Activated gamma-delta T cell treated with anti-CD3 and anti-CD28 coated beads, Interleukin-2, amount 50 U/mL, for 16 hours (primary cell): ENCODE measurements at regions not wholly inside any gene's neighbourhood (a gene's known extent, or its start where the extent isn't known, plus 50 kb on each side); places are given as distances from the start of the nearest gene placed in this dataset.
"Not testable (repeated sequence)": the region's sequence is repeated elsewhere in the genome, so short reads cannot be mapped to it uniquely, and the experiment has no call there.

Experiments used
- DNase-seq: peaks from one replicate; pipeline ENCODE4 v3.0.0-alpha.2; 2020; ENCODE audit warnings: low read depth

DNA sequence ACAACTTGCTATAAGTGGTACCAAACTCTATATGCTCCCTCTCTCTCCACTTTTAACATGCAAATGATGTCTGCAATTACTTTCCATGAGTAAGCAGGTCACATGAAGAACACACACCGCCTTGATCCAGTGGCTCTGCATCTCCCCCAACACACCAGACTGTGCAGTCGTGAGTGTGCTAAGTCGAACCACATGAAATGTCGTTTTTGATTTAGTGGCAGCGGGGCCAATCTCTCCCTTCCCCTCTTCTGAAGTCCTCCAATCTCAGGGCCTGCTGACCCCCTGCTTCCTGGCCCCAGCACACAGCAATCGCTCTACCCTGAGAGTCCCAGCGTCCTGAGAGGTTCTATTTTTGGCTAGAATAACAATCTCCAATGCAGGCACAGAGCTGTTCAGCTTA lies 312.5 kb downstream of the SHQ1 start:
- DNase-seq = no peak

GRCh38 chr3:72533591-72534473 lies 314.4 kb downstream of the SHQ1 start:
- DNase-seq = no peak

GRCh38 chr3:72530426-72530825 lies 317.8 kb downstream of the SHQ1 start:
- no peak for DNase-seq

GRCh38 chr3:72529081-72529480 lies 319.2 kb downstream of the SHQ1 start:
- DNase-seq = no peak

DNA sequence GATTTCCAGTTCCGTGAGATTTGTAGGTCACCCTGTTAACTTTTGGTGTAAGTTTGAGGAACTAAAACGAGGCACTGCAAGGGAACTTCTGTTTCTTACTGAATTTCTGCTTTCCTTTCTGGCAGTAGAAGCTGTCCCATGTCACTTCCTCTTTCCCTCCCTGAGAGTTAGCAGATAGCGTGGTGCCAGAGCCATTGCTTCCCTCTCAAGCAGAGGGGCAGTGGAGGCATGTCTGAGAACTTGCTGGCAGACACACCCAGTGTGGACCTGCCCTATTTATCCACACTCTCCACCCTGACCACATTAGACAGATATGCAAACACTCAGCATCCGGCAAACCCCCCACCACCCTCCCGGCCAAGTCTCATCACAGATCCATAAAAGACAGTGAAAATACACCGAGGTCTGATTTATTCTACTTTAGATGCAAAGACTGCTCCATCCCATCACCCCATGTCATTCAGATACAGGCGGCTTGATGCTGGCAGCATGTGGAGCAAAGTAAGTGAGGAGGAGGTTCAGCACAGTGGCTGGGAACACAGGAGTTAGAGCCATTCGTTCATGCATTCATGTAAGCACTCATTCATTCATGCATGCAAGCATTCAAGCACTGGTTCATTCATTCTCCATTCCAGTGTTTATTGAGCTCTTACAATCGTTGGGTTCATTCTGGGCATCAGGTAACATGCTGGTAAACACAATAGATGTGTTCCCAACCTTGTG lies 324.7 kb downstream of the SHQ1 start:
- no peak for DNase-seq

GRCh38 chr3:72520690-72521308 lies 327.4 kb downstream of the SHQ1 start:
- no peak for DNase-seq

GRCh38 chr3:72519946-72520604 lies 328.2 kb downstream of the SHQ1 start:
- DNase-seq = no peak

DNA sequence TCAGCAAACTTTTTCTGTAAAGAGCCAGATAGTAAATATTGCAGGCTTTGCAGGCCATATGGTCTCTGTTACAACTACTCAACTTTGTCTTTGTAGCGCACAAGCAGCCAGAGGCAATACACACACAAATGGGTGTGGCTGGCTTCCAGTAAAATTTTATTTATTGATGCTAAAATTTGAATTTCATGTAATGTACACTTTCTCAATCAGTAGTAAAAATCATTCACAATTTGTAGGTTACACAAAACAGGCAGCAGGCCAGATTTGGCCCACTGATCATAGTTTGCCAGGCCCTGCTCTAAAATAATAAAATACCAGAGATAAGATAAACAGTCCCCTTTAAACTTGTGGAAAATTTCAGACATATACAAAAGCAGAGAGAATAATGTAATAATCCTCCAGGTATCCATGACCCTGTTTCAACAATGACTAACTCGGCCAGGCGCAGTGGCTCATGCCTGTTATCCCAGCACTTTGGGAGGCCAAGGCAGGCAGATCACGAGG lies 330.3 kb downstream of the SHQ1 start:
- DNase-seq = no peak

DNA sequence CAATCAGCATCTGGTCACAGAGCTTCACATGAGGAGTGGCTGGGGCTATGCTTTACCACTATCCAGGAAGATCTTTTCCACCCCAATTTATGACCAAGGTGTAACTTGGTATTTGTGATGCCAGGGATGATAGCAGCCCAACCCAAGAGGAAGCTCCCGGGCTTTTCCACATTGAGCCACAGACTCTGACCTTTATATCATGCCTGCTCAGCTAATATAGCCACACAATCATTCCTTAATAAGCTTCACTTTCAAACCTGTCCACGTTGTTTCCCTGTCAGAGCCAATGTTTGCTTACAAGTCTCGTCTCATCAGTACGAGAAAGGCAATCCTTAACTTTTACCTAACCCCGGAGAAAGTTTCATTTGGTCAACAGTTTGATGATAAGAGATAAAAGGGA lies 330.9 kb downstream of the SHQ1 start:
- DNase-seq = no peak

GRCh38 chr3:72516361-72516760 lies 331.9 kb downstream of the SHQ1 start:
- DNase-seq = no peak

DNA sequence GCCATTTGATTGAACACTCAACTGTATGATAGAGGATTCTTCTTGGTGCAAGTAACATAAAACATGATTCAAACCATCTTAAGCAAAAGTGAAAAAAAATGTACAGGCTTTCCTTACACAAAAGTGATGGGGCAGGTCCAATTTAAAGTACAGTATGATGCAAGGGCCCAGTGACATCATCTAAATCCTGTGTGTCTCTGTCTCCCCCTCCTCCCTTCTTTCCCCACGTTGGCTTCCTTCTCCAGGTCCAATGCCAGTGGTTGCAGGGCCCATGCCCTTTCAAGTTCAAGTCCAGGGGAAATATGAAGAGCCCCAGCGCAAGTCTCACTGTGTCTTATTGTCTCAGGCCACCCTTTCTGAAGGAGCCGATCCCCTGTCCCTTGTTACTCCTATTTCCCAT lies 332.3 kb downstream of the SHQ1 start:
- DNase-seq = no peak

DNA sequence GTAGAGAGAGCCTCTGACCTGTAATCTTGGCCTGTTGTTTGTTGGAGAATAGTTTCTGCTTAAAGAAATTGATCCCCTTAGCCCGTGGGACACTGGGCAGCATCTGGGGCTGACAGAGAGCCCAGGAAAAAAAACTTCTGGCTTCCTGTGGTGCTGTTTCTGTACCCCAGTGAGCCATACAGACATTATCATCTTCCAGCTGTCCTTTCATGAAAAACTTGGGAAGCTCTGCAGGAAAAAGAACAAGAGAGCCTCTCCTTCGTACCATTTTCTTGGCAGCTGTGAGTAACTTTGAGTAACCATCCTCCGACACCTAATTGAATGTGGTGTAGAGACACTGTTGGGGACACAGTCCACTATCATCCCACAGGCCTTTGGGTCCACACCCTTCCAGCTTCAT lies 333.0 kb downstream of the SHQ1 start:
- DNase-seq = no peak

DNA sequence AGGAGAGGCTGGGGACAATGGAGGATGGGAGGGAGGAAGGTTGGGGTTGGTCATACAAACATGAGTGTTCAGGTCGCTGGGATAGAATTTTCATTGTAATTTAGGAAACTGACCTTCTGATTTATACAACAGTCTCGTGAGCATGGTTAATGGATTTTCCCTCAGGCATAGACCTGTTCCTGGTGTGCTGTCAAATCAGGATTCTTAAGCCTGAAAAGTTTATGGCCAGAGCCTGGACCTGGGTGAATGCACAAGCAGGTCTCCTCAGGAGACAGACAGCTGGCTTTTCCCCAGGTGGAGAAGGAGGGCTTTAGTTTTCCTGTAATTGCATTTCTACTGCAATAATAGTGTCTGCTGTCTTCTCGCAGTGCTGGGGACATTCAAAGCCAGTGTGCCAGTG lies 338.0 kb downstream of the SHQ1 start:
- no peak for DNase-seq

DNA sequence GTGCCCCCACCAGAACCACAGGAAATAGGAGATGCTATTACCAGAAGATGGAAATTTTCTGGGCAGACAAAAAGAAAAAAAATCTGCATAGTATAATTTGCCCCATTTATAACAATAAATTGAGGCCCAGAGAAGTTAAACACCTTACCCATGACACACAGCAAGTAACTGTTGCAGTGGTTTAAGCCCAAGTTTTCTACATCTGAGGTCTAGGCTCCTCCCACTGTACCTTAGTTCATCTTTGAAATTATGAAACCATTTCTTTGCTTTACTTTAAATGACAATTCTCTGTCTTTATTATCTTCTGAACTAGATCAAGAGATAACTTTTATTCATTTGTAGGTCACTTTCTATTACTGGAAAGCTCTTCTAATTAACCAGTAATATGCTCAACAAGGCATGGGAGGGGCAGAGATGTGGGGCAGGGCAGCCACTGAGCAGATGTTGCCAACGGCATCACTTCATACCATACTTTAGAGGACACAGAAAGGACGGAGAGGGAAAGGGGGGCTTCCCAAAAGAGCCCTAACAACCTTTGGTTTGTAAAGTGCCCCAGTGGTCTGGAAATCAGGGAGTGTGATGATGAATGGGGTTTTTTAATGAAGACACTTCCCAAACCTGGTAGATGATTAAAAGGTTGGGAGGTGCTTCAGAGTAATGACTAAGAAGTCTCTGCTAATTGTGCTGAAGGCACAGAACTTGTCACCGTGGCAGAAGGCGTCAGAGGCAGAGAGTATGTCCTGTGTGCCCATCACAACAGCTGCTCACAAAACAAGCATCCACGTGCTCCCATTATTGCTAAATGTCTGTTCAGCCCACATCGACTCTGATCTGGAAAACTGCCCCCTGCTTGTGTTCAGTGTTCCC lies 342.5 kb downstream of the SHQ1 start:
- DNase-seq = no peak

- DNase-seq = not testable (repeated sequence)
Measured at GRCh38 chr3:72497501-72497900, 350.7 kb downstream of the SHQ1 start.

GRCh38 chr3:72496051-72496670 lies 352.1 kb downstream of the SHQ1 start:
- no peak for DNase-seq

GRCh38 chr3:72494626-72495025 lies 353.6 kb downstream of the SHQ1 start:
- no peak for DNase-seq

DNA sequence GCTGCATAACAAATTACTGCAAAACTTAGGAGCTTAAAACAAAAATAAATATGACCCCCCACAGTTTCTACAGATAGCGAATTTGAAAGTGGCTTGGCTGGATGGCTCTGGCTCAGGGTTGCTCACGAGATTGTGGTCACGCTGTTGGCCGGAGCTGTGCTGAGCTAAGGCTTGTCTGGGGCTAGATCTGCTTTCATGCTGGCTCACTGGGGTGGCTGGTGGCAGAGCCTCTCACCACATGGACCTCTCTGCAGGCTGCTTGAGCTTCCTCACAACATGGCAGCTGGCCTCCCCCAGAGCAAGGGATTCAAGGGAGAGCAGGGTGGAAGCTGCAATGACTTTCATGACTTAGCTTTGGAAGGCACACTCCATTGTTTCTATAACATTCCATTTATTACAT lies 354.1 kb downstream of the SHQ1 start:
- no peak for DNase-seq

GRCh38 chr3:72492240-72492639 lies 356.0 kb downstream of the SHQ1 start:
- no peak for DNase-seq

DNA sequence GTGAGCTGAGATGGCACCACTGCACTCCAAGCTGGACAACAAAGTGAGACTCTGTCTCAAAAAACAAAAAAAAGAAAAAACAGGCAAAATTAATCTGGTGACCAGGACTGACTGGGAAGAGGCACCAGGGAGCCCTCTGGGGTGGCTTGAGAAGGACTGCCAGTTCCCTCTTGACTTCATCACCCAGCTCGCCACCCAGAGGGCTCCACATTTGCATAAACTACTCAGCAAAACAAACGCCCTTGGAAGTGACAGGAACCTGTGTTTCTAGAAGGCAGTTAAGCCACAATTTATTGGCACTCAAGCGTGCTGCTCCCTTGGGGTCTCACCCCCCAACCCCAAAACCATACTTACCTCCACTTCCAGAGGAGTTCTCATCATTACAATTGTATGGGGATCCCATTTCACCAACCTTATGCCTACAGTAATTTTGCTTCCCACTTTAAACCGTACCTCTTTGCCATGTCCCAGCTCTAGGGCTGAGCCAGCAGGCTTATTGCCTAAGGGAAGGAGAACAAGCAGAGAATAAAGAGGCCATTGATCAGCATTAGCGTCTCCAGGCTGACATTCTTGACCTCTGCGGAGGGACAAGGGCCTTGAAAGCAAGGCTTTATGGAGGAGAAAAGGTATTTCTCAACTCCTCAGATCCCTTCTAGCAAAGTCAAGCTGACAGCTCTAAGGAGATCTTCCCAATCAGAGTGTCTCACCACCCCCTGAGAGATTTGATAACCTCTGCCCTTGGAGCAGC lies 357.4 kb downstream of the SHQ1 start:
- no peak for DNase-seq
